CD14-positive monocyte (primary cell): ENCODE measurements at regions not wholly inside any gene's neighbourhood (a gene's known extent, or its start where the extent isn't known, plus 50 kb on each side); places are given as distances from the start of the nearest gene placed in this dataset.

Source experiments
- DNase-seq, 3 donors: peaks; one replicate each; pipeline ENCODE4 v3.0.0-alpha.2; 2011 to 2022
- H2AFZ ChIP-seq: 2 replicates; pipeline ENCODE4 v1.6.0; 2012; ENCODE audit warnings: mild to moderate bottlenecking, low read depth, low read length, inconsistent platforms; ENCODE audit not compliant: insufficient read depth, poor library complexity, severe bottlenecking
- H3K27ac ChIP-seq, 2 donors: 1 replicate in 1 of 2; 2 replicates in 1 of 2; pipeline ENCODE4 v1.5.1; 2012 to 2013; ENCODE audit warnings: low read length in 2 of 2, control low read depth in 1 of 2, inconsistent platforms in 1 of 2, low read depth in 1 of 2, mild to moderate bottlenecking in 1 of 2
- H3K27me3 ChIP-seq, 2 donors: one replicate each; pipeline versions ENCODE4 v1.6.0 to v1.6.1; 2011 to 2013; ENCODE audit warnings: low read length in 2 of 2; ENCODE audit not compliant: control insufficient read depth in 2 of 2, insufficient read depth in 2 of 2
- H3K36me3 ChIP-seq, 2 donors: replicated peaks in 1 of 2; 1 replicate in 1 of 2; 2 replicates in 1 of 2; pipeline versions ENCODE4 v1.5.1 to v1.6.1; 2012 to 2013; ENCODE audit warnings: low read length in 2 of 2, control low read depth in 1 of 2, inconsistent platforms in 1 of 2, mild to moderate bottlenecking in 1 of 2; ENCODE audit not compliant: insufficient read depth in 2 of 2, control insufficient read depth in 1 of 2
- H3K4me1 ChIP-seq, 2 donors: 1 replicate in 1 of 2; 2 replicates in 1 of 2; pipeline versions ENCODE4 v1.5.1 to v1.6.1; 2012 to 2013; ENCODE audit warnings: low read length in 2 of 2, control low read depth in 1 of 2, inconsistent platforms in 1 of 2, mild to moderate bottlenecking in 1 of 2, moderate library complexity in 1 of 2; ENCODE audit not compliant: insufficient read depth in 2 of 2, control insufficient read depth in 1 of 2
- H3K4me2 ChIP-seq: replicated peaks from 2 replicates; pipeline ENCODE3; 2012; ENCODE audit warnings: low read length, moderate library complexity, mild to moderate bottlenecking; ENCODE audit not compliant: poor library complexity, severe bottlenecking; ENCODE audit errors: extremely low read depth
- H3K4me3 ChIP-seq, 3 experiments: fragments of 200-600 bp in 1 of 3; sonication (generic) in 1 of 3; replicated peaks in 1 of 3; 1 replicate in 2 of 3; 2 replicates in 1 of 3; pipeline ENCODE4 v1.5.1; 2011 to 2013; ENCODE audit warnings: low read length in 3 of 3, mild to moderate bottlenecking in 3 of 3, control low read depth in 2 of 3, low read depth in 2 of 3, inconsistent platforms in 1 of 3, moderate library complexity in 1 of 3
- H3K79me2 ChIP-seq: 2 replicates; pipeline ENCODE4 v1.6.0; 2012; ENCODE audit warnings: mild to moderate bottlenecking, control low read depth, inconsistent platforms, low read length, moderate library complexity; ENCODE audit not compliant: insufficient read depth
- H3K9ac ChIP-seq: 2 replicates; pipeline ENCODE4 v1.6.0; 2017; ENCODE audit warnings: low read length, mild to moderate bottlenecking; ENCODE audit not compliant: insufficient read depth, poor library complexity, severe bottlenecking
- H3K9me3 ChIP-seq, 2 donors: replicated peaks in 1 of 2; 1 replicate in 1 of 2; 2 replicates in 1 of 2; pipeline versions ENCODE4 v1.5.1 to v1.6.1; 2012 to 2013; ENCODE audit warnings: low read length in 2 of 2, control low read depth in 1 of 2; ENCODE audit not compliant: control insufficient read depth in 1 of 2, insufficient read depth in 1 of 2
- H4K20me1 ChIP-seq: 2 replicates; pipeline ENCODE4 v1.6.0; 2012; ENCODE audit warnings: mild to moderate bottlenecking, low read length, control low read depth, moderate library complexity; ENCODE audit not compliant: insufficient read depth
- H3K27ac Mint-ChIP-seq, 7 donors: one replicate each; pipeline ENCODE4 v1.8.0; 2020; ENCODE audit warnings: mild to moderate bottlenecking in 7 of 7, mixed read lengths in 7 of 7, moderate library complexity in 6 of 7, inconsistent platforms in 2 of 7
- H3K27me3 Mint-ChIP-seq, 3 donors: one replicate each; pipeline ENCODE4 v1.8.0; 2021 to 2022; ENCODE audit warnings: low read depth in 3 of 3, mild to moderate bottlenecking in 3 of 3, mixed read lengths in 3 of 3, moderate library complexity in 3 of 3, inconsistent platforms in 1 of 3
- H3K36me3 Mint-ChIP-seq, 2 donors: one replicate each; pipeline ENCODE4 v1.8.0; 2020; ENCODE audit warnings: mixed read lengths in 2 of 2, inconsistent platforms in 1 of 2, mild to moderate bottlenecking in 1 of 2
- H3K4me1 Mint-ChIP-seq: one replicate; pipeline ENCODE4 v1.8.0; 2020; ENCODE audit warnings: mild to moderate bottlenecking, mixed read lengths
- H3K4me3 Mint-ChIP-seq, 2 donors: one replicate each; pipeline ENCODE4 v1.8.0; 2020; ENCODE audit warnings: mild to moderate bottlenecking in 2 of 2, mixed read lengths in 2 of 2, moderate library complexity in 1 of 2
- H3K9me3 Mint-ChIP-seq, 7 donors: one replicate each; pipeline ENCODE4 v1.8.0; 2020 to 2022; ENCODE audit warnings: mixed read lengths in 7 of 7, mild to moderate bottlenecking in 6 of 7, moderate library complexity in 6 of 7, inconsistent platforms in 2 of 7
- CTCF ChIP-seq: fragments of 200-600 bp; IDR thresholded peaks from one replicate; pipeline ENCODE4 v1.8.0; 2022; ENCODE audit warnings: antibody characterized with exemption, mild to moderate bottlenecking
- WGBS: methylation state at CpG from one replicate; pipeline ENCODE4 v1.1.5; 2013; ENCODE audit warnings: missing lambda C conversion rate; ENCODE audit not compliant: insufficient coverage; 5-methylcytosine and 5-hydroxymethylcytosine counted together
- intact Hi-C, 2 donors: fragments of 100-400 bp; cut with micrococcal nuclease; formaldehyde crosslinking; loops; one replicate each; pipeline versions ENCODE4 v1.15.0 to v1.15.1; 2023

GRCh38 chr4:10773656-10774055 is 89.1 kb upstream of the CLNK start:
- H2AFZ ChIP-seq = no peak overlapping the region
- Mint-ChIP-seq H3K9me3 (peaks cover 0 to 6% (median 2%) of the 10 kb centered on the region in 7 donors), H3K27me3 (no peaks in the 10 kb centered on the region), H3K4me1 (no peaks in the 10 kb centered on the region), H3K27ac (no peak overlapping the region), H3K36me3 (no peaks in the 10 kb centered on the region), H3K4me3 (no peak overlapping the region)
- H3K4me2 ChIP-seq = no peak overlapping the region
- no peaks in the 10 kb centered on the region for H3K36me3 ChIP-seq
- H4K20me1 ChIP-seq = no peaks in the 10 kb centered on the region
- no peaks in the 10 kb centered on the region for H3K79me2 ChIP-seq
- H3K9ac ChIP-seq = no peak overlapping the region
- intact Hi-C loops = no loop called here
- H3K9me3 ChIP-seq = no peaks in the 10 kb centered on the region
- no peaks in the 10 kb centered on the region for H3K27me3 ChIP-seq
- DNase-seq = no peak
- no peaks in the 10 kb centered on the region for H3K4me1 ChIP-seq
- no peak overlapping the region for H3K4me3 ChIP-seq
- 80% methylated on average over 1 of the region's 2 CpGs for WGBS
- H3K27ac ChIP-seq = no peak overlapping the region
- no peak for TF ChIP-seq CTCF

DNA sequence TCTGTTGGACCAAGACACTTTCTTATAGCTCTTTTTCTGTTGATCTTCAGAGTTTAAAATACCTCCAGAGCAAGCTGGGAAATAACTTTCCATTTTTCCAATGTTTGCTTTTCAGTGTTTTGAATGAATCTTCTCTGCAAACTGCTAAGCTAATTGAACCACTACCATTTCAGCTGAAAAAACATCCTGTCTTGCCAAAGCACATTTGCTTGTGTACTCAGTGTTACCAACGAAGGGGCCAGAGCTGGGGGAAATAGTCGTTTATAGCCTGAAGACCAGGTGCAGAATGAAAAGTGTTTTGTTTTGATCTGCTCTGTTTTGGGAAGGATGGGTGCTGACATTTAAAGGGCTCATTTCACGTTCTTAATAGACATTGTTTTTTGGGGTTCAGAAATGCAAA is 88.4 kb upstream of the CLNK start:
- Histone ChIP-seq H3K27ac (no peak overlapping the region), H3K9me3 (no peaks in the 10 kb centered on the region), H3K4me3 (no peak overlapping the region), H4K20me1 (no peaks in the 10 kb centered on the region), H3K4me2 (no peak overlapping the region), H3K27me3 (no peaks in the 10 kb centered on the region), H3K79me2 (no peaks in the 10 kb centered on the region), H3K36me3 (no peaks in the 10 kb centered on the region), H3K9ac (no peak overlapping the region), H2AFZ (no peak overlapping the region), H3K4me1 (no peaks in the 10 kb centered on the region)
- 81% methylated on average over 3 of the region's 3 CpGs for WGBS
- no peak for TF ChIP-seq CTCF
- no peaks in the 10 kb centered on the region for H3K4me1 Mint-ChIP-seq
- no peak for DNase-seq
- intact Hi-C loops = no loop called here
- H3K36me3 Mint-ChIP-seq = no peaks in the 10 kb centered on the region
- peaks cover 0 to 6% (median 2%) of the 10 kb centered on the region in 7 donors for H3K9me3 Mint-ChIP-seq
- H3K27ac Mint-ChIP-seq = no peak overlapping the region
- no peaks in the 10 kb centered on the region for H3K27me3 Mint-ChIP-seq
- H3K4me3 Mint-ChIP-seq = no peak overlapping the region
